Erythroblast (primary cell): ENCODE measurements at regions not wholly inside any gene's neighbourhood (a gene's known extent, or its start where the extent isn't known, plus 50 kb on each side); places are given as distances from the start of the nearest gene placed in this dataset.

Experiments
- GATA1 ChIP-seq: IDR thresholded peaks from 2 replicates; pipeline ENCODE4 v1.6.1; 2011; ENCODE audit warnings: low read depth, mild to moderate bottlenecking, control low read depth, low read length, moderate library complexity
- POLR2A ChIP-seq: IDR thresholded peaks from 2 replicates; pipeline ENCODE4 v1.6.1; 2011; ENCODE audit warnings: mild to moderate bottlenecking, low read length

DNA sequence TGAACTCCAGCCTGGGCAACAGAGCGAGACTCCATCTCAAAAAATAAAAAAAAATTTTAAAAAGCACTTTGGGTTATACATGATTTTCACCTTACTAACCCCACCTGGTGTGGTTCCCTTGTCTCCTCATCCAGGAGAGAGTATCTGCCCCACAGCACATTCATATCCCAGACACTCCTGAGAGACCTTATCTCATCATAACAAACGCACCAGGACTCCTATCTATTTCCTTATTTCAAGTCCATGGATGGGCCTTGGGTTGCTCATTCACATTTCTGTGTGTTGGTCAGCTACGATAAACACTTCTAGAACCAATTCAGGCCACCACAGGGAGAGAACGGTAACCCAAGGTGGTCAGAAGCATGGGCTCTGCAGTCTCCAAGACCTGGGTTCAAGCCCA, 88.6 kb upstream of the SPATA12 start:
- TF ChIP-seq POLR2A (no peak), GATA1 (no peak)
